HEK293T (cell line): ENCODE measurements at regions not wholly inside any gene's neighbourhood (a gene's known extent, or its start where the extent isn't known, plus 50 kb on each side); places are given as distances from the start of the nearest gene placed in this dataset.

Source experiments
- CTCF ChIA-PET: fragments of 350-600 bp; formaldehyde crosslinking; extraction: SDS; loops from one replicate; lab custom pipeline; 2021; ENCODE audit warnings: antibody characterized with exemption, inconsistent platforms; lab: Yijun Ruan, JAX
- POLR2A ChIA-PET: fragments of 350-600 bp; formaldehyde crosslinking; extraction: SDS; loops from one replicate; lab custom pipeline; 2020; ENCODE audit warnings: antibody characterized with exemption, inconsistent platforms; lab: Yijun Ruan, JAX
- DNase-seq: peaks from one replicate; pipeline ENCODE4 v3.0.0; 2012; ENCODE audit warnings: mixed read lengths; ENCODE audit errors: extremely low spot score
- ARNT ChIP-seq: fragments of 450-650 bp; IDR thresholded peaks from 2 replicates; pipeline ENCODE4 v1.6.1; 2017; ENCODE audit warnings: mild to moderate bottlenecking
- BHLHE40 ChIP-seq: fragments of 450-650 bp; IDR thresholded peaks from 2 replicates; pipeline ENCODE4 v1.6.1; 2016; ENCODE audit warnings: mild to moderate bottlenecking, moderate library complexity, borderline replicate concordance
- CTBP1 ChIP-seq: fragments of 450-650 bp; IDR thresholded peaks from 2 replicates; pipeline ENCODE4 v1.6.1; 2016; ENCODE audit warnings: borderline replicate concordance
- ELF4 ChIP-seq: fragments of 450-650 bp; IDR thresholded peaks from 2 replicates; pipeline ENCODE4 v1.6.1; 2017; ENCODE audit warnings: antibody characterized with exemption
- FOXA1 ChIP-seq: fragments of 450-650 bp; IDR thresholded peaks from 2 replicates; pipeline ENCODE4 v1.6.1; 2016; ENCODE audit warnings: mild to moderate bottlenecking
- FOXK2 ChIP-seq: fragments of 450-650 bp; IDR thresholded peaks from 2 replicates; pipeline ENCODE4 v1.6.1; 2016; ENCODE audit warnings: mild to moderate bottlenecking
- FOXM1 ChIP-seq: fragments of 450-650 bp; IDR thresholded peaks from 2 replicates; pipeline ENCODE4 v1.6.1; 2017; ENCODE audit warnings: mild to moderate bottlenecking, borderline replicate concordance
- HDGF ChIP-seq: fragments of 450-650 bp; IDR thresholded peaks from 2 replicates; pipeline ENCODE4 v1.6.1; 2017; ENCODE audit warnings: antibody characterized with exemption, borderline replicate concordance
- L3MBTL2 ChIP-seq: fragments of 450-650 bp; conservative IDR thresholded peaks from 2 replicates; pipeline ENCODE4 v1.6.1; 2016; ENCODE audit warnings: mild to moderate bottlenecking
- LEF1 ChIP-seq: fragments of 450-650 bp; IDR thresholded peaks from 2 replicates; pipeline ENCODE4 v1.6.1; 2017; ENCODE audit warnings: mild to moderate bottlenecking, borderline replicate concordance
- NFRKB ChIP-seq: fragments of 450-650 bp; IDR thresholded peaks from 2 replicates; pipeline ENCODE4 v1.6.1; 2016; ENCODE audit warnings: mild to moderate bottlenecking, moderate library complexity
- SP1 ChIP-seq: fragments of 450-650 bp; IDR thresholded peaks from 2 replicates; pipeline ENCODE4 v1.6.1; 2017
- SUZ12 ChIP-seq: fragments of 450-650 bp; IDR thresholded peaks from 2 replicates; pipeline ENCODE4 v1.6.1; 2016; ENCODE audit warnings: mild to moderate bottlenecking
- TARDBP ChIP-seq: fragments of 450-650 bp; IDR thresholded peaks from 2 replicates; pipeline ENCODE4 v1.6.1; 2016
- ZNF384 ChIP-seq: fragments of 450-650 bp; IDR thresholded peaks from 2 replicates; pipeline ENCODE4 v1.6.1; 2016
- TF ChIP-seq, protein P1 (sequence below): fragments of 450-650 bp; IDR thresholded peaks from 2 replicates; pipeline ENCODE4 v1.6.1; 2016

DNA sequence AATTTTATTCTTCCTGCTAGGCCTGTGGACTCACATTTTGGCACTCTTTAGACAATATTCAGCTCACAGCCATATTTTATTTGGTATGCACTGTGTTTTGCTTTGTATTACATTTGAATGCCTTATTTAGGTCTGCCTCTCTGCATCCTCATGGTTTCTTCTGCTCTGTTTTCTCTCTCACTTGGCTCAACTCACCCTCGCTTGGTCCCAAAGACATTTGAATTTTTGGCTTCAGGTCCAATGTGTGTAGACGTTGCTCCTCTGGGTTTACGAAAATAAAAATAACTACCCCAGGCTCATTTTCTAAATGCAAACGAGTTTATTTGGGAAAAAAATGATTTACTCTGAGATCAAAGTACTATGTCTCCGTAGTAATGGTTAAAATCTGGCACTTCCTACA lies 91.1 kb upstream of the REG3A start:
- POLR2A ChIA-PET, result no interaction called here
- CTCF ChIA-PET, result no interaction called here
- TF ChIP-seq BHLHE40 (no peak), ELF4 (no peak), NFRKB (no peak), TARDBP (no peak), FOXA1 (no peak), ARNT (no peak), FOXM1 (no peak)
- TF ChIP-seq, protein P1, sequence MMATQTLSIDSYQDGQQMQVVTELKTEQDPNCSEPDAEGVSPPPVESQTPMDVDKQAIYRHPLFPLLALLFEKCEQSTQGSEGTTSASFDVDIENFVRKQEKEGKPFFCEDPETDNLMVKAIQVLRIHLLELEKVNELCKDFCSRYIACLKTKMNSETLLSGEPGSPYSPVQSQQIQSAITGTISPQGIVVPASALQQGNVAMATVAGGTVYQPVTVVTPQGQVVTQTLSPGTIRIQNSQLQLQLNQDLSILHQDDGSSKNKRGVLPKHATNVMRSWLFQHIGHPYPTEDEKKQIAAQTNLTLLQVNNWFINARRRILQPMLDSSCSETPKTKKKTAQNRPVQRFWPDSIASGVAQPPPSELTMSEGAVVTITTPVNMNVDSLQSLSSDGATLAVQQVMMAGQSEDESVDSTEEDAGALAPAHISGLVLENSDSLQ, result no peak
- DNase-seq, result no peak

- CTCF ChIA-PET, result interaction anchor here (0.8 kb wide), 1 partner anchor 25 kb away, joined by 3 read pairs; no protein-coding TSS in a partner anchor
- no peak for TF ChIP-seq SUZ12
- TF ChIP-seq FOXK2, result no peak
- no peak for TF ChIP-seq LEF1
- no peak for TF ChIP-seq BHLHE40
- no peak for DNase-seq
- POLR2A ChIA-PET, result no interaction called here
Measured at GRCh38 chr2:79248776-79249175, 89.2 kb upstream of the REG3A start.

- ChIA-PET POLR2A (no interaction called here), CTCF (interaction anchor here (0.7 kb wide), 1 partner anchor 64 kb away, joined by 3 read pairs; no protein-coding TSS in a partner anchor)
- TF ChIP-seq BHLHE40, result no peak
- TF ChIP-seq FOXK2, result no peak
- no peak for TF ChIP-seq FOXA1
- TF ChIP-seq ELF4, result no peak
- no peak for TF ChIP-seq L3MBTL2
- no peak for TF ChIP-seq ZNF384
- no peak for TF ChIP-seq HDGF
- no peak for TF ChIP-seq FOXM1
- TF ChIP-seq NFRKB, result no peak
- no peak for TF ChIP-seq SUZ12
- TF ChIP-seq, protein P1, result no peak
- no peak for DNase-seq
Measured at GRCh38 chr2:79235135-79235534, 75.6 kb upstream of the REG3A start.

DNA sequence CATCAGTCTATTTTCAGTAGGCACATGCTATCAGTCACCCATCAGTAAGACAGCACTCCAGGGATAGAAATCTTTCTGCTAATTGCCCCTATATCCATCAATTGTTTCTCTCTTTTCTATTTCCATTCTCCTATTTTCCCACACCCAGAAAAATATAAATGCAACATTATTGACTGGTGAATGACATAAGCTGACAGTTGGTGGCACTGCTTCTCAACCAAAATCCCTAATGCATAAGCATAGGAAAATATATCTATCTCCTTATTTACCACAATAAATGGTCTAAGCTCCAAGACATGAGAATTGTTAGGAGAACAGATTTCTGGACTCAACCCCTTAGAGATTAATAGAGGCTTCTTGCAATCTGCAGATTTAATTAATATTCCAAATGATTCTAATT lies 64.0 kb upstream of the REG3A start:
- no peak for DNase-seq
- ChIA-PET POLR2A (no interaction called here), CTCF (interaction anchor here (0.8 kb wide), 1 partner anchor 25 kb away, joined by 3 read pairs; no protein-coding TSS in a partner anchor)

DNA sequence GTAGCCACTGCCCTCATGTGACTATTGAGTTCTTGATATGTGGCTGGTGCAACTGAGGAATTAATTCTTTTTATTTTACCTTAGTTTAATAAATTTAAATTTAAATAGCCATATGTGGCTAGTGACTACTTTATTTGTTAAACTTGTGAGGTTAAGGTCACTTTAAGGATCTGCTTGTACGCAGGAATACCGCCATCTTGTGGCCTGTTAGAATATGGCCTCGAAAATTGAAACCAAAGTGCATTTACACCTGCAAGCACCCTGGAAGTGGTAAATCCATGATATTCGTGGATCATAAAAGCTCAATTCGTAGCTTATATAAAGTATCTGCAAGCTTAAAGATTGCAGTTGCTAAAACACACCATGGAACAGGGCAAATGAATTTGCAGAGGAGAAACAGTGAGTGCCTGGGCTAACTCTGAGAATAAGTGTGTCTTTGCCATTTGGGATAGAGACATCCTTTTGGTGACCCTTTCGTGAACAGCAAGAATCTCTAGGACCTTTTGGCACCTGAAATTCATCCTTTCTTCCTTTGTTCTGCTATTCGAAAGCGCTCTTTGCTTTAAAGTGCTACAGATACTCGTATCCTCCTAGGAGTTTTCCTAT lies 59.9 kb upstream of the REG3A start:
- ChIA-PET CTCF (interaction anchor here (0.8 to 2.4 kb wide), 3 partner anchors 58 to 669 kb away, joined by 3 to 11 read pairs (median 3); no protein-coding TSS in a partner anchor), POLR2A (no interaction called here)
- no peak for TF ChIP-seq CTBP1
- no peak for TF ChIP-seq SUZ12
- TF ChIP-seq ZNF384, result no peak
- DNase-seq, result peak; percentile 40

More for the DNA sequence above, 64.0 kb upstream of the REG3A start:
- no peak for TF ChIP-seq ELF4
- TF ChIP-seq FOXM1, result no peak
- no peak for TF ChIP-seq ZNF384
- TF ChIP-seq, protein P1, result no peak
- TF ChIP-seq NFRKB, result no peak
- TF ChIP-seq SUZ12, result no peak
- TF ChIP-seq HDGF, result no peak
- no peak for TF ChIP-seq LEF1
- TF ChIP-seq SP1, result no peak
- TF ChIP-seq TARDBP, result no peak

DNA sequence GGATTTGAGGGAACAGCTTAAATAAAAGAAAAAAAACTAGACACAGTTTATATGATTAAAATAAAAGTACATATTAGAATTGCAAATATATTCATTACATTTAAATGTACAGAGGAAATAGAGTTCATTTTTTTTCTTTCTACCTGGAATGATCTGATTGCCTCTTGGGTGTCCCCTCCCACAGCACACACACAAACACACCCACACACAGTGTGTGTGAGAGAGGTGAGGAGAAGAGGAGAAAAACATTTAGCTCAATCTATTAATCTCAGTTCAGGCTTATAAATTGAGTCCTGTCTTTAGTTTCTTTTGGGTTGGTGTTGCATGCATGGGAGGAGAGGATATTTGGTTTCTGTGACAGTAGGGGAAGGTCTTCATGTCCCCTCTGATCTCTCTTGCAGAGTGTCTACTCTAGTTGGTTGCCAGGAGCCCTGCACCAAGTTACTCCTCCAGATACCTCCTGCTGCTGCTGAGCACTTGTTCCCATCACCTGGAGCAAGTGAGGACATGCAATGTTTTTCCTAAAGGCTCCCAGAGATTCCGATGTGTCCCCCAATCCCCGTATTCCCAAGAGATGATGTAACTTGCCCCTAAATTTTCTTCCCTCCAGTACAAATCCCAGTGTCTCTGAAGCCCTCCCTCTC lies 50.8 kb upstream of the REG3A start:
- TF ChIP-seq HDGF, result no peak
- TF ChIP-seq TARDBP, result no peak
- TF ChIP-seq SP1, result no peak
- TF ChIP-seq CTBP1, result no peak
- no peak for TF ChIP-seq FOXK2
- no peak for TF ChIP-seq SUZ12
- no peak for TF ChIP-seq L3MBTL2
- TF ChIP-seq ARNT, result no peak
- no peak for TF ChIP-seq ELF4
- no peak for TF ChIP-seq NFRKB
- no peak for TF ChIP-seq BHLHE40
- no peak for TF ChIP-seq ZNF384
- DNase-seq, result no peak
- CTCF ChIA-PET, result no interaction called here
- POLR2A ChIA-PET, result no interaction called here
